Caco-2 (cell line): ENCODE measurements at regions not wholly inside any gene's neighbourhood (a gene's known extent, or its start where the extent isn't known, plus 50 kb on each side); places are given as distances from the start of the nearest gene placed in this dataset.

Experiments
- BruUV-seq: library from RNA; stranded (reverse); fragments of 400-500 nt; replicated peaks from 2 replicates; lab custom pipeline; 2021; lab: Mats Ljungman, UMichigan
- CTCF ChIA-PET: fragments of 300-600 bp; sonication (Branson Sonifier 250); formaldehyde crosslinking; loops from one replicate; lab custom pipeline; 2022; ENCODE audit warnings: antibody characterized with exemption; lab: Charles Lee
- POLR2A ChIA-PET: fragments of 300-600 bp; sonication (Branson Sonifier 250); formaldehyde crosslinking; loops from one replicate; lab custom pipeline; 2022; ENCODE audit warnings: antibody characterized with exemption; lab: Charles Lee
- DNase-seq, 2 experiments: peaks; one replicate each; pipeline versions ENCODE4 v3.0.0 to v3.0.0-alpha.2; 2020 to 2022
- H3K27me3 ChIP-seq: replicated peaks from 2 replicates; pipeline ENCODE4 v1.6.0; 2011; ENCODE audit warnings: low read length; ENCODE audit not compliant: control insufficient read depth, insufficient read depth
- H3K36me3 ChIP-seq: 2 replicates; pipeline ENCODE4 v1.5.1; 2011; ENCODE audit warnings: low read length; ENCODE audit not compliant: control insufficient read depth, insufficient read depth
- H3K4me1 ChIP-seq: fragments of 250-450 bp; sonication (Bioruptor Pico); 2 replicates; pipeline ENCODE4 v1.5.1; 2020; ENCODE audit warnings: mild to moderate bottlenecking
- H3K4me3 ChIP-seq: 2 replicates; pipeline ENCODE4 v1.5.1; 2011; ENCODE audit warnings: low read depth, mild to moderate bottlenecking, control low read depth, low read length
- H3K9me3 ChIP-seq: fragments of 250-450 bp; sonication (Bioruptor Pico); 2 replicates; pipeline ENCODE4 v1.5.1; 2020; ENCODE audit warnings: mild to moderate bottlenecking, moderate library complexity
- H3K27ac Mint-ChIP-seq: one replicate; pipeline ENCODE4 v1.8.0; 2022; ENCODE audit warnings: mixed read lengths; ENCODE audit not compliant: unreplicated experiment
- H3K27me3 Mint-ChIP-seq: one replicate; pipeline ENCODE4 v1.8.0; 2022; ENCODE audit warnings: mixed read lengths; ENCODE audit not compliant: insufficient read depth, unreplicated experiment
- H3K36me3 Mint-ChIP-seq: one replicate; pipeline ENCODE4 v1.8.0; 2022; ENCODE audit warnings: mild to moderate bottlenecking, mixed read lengths; ENCODE audit not compliant: insufficient read depth, unreplicated experiment
- H3K4me1 Mint-ChIP-seq: one replicate; pipeline ENCODE4 v1.8.0; 2022; ENCODE audit warnings: low read depth, mixed read lengths; ENCODE audit not compliant: unreplicated experiment
- H3K4me3 Mint-ChIP-seq: one replicate; pipeline ENCODE4 v1.8.0; 2022; ENCODE audit warnings: mild to moderate bottlenecking, moderate library complexity, mixed read lengths; ENCODE audit not compliant: unreplicated experiment
- H3K9me3 Mint-ChIP-seq: one replicate; pipeline ENCODE4 v1.8.0; 2022; ENCODE audit warnings: mixed read lengths; ENCODE audit not compliant: unreplicated experiment
- CTCF ChIP-seq, 2 experiments: fragments of 200-600 bp in 1 of 2; IDR thresholded peaks; 1 replicate in 1 of 2; 2 replicates in 1 of 2; pipeline versions ENCODE4 v1.5.1 to v1.8.0; 2011 to 2022; ENCODE audit warnings: antibody characterized with exemption in 1 of 2, control low read depth in 1 of 2, inconsistent platforms in 1 of 2, low read depth in 1 of 2, low read length in 1 of 2, mild to moderate bottlenecking in 1 of 2, moderate library complexity in 1 of 2; ENCODE audit not compliant: insufficient read depth in 1 of 2, severe bottlenecking in 1 of 2, unreplicated experiment in 1 of 2
- intact Hi-C: fragments of 100-400 bp; cut with micrococcal nuclease; formaldehyde crosslinking; loops from one replicate; pipeline ENCODE4 v1.10.0; 2022; ENCODE audit not compliant: unreplicated experiment

- Mint-ChIP-seq H3K36me3 (no peaks in the 10 kb centered on the region), H3K4me3 (no peak overlapping the region), H3K9me3 (no peaks in the 10 kb centered on the region), H3K27ac (no peak overlapping the region), H3K27me3 (peaks cover 5% of the 10 kb centered on the region), H3K4me1 (no peaks in the 10 kb centered on the region)
- BruUV-seq, result no TSS peak
- H3K4me1 ChIP-seq, result no peaks in the 10 kb centered on the region
- DNase-seq, result no peak
- TF ChIP-seq CTCF (IDR thresholded peaks at IDR 0.05; ENCODE audit: insufficient read depth in 1 of 2, low read depth in 1 of 2, low read length in 1 of 2, severe bottlenecking in 1 of 2, unreplicated experiment in 1 of 2), result no peak
- intact Hi-C loops, result no loop called here
- no peaks in the 10 kb centered on the region for H3K9me3 ChIP-seq
- ChIA-PET POLR2A (no interaction called here), CTCF (no interaction called here)
- H3K27me3 ChIP-seq, result no peaks in the 10 kb centered on the region
- H3K4me3 ChIP-seq, result no peak overlapping the region
- H3K36me3 ChIP-seq, result no peaks in the 10 kb centered on the region
Measured at GRCh38 chr2:146984014-146984413, 860.8 kb upstream of the ACVR2A start.

- no peak overlapping the region for H3K4me3 ChIP-seq
- H3K36me3 ChIP-seq, result no peaks in the 10 kb centered on the region
- Mint-ChIP-seq H3K4me3 (no peak overlapping the region), H3K9me3 (no peaks in the 10 kb centered on the region), H3K27me3 (peaks cover 5% of the 10 kb centered on the region), H3K36me3 (no peaks in the 10 kb centered on the region), H3K4me1 (no peaks in the 10 kb centered on the region), H3K27ac (no peak overlapping the region)
- no peak for DNase-seq
- ChIA-PET POLR2A (no interaction called here), CTCF (interaction anchor here (0.6 kb wide), 1 partner anchor 14 kb away, joined by 3 read pairs; no protein-coding TSS in a partner anchor)
- H3K4me1 ChIP-seq, result no peaks in the 10 kb centered on the region
- H3K9me3 ChIP-seq, result no peaks in the 10 kb centered on the region
- no peak for TF ChIP-seq CTCF (IDR thresholded peaks at IDR 0.05; ENCODE audit: insufficient read depth in 1 of 2, low read depth in 1 of 2, low read length in 1 of 2, severe bottlenecking in 1 of 2, unreplicated experiment in 1 of 2)
- intact Hi-C loops, result no loop called here
- H3K27me3 ChIP-seq, result no peaks in the 10 kb centered on the region
- BruUV-seq, result no TSS peak
Measured at GRCh38 chr2:146982393-146982846, 862.4 kb upstream of the ACVR2A start.

GRCh38 chr2:146981921-146982320, 862.9 kb upstream of the ACVR2A start:
- ChIA-PET CTCF (no interaction called here), POLR2A (no interaction called here)
- DNase-seq, result no peak
- H3K27ac Mint-ChIP-seq, result no peak overlapping the region
- H3K27me3 ChIP-seq, result no peaks in the 10 kb centered on the region
- no peaks in the 10 kb centered on the region for H3K4me1 Mint-ChIP-seq
- H3K9me3 Mint-ChIP-seq, result no peaks in the 10 kb centered on the region
- BruUV-seq, result no TSS peak
- intact Hi-C loops, result no loop called here
- no peak overlapping the region for H3K4me3 Mint-ChIP-seq
- H3K4me1 ChIP-seq, result no peaks in the 10 kb centered on the region
- no peaks in the 10 kb centered on the region for H3K9me3 ChIP-seq
- no peak for TF ChIP-seq CTCF (IDR thresholded peaks at IDR 0.05; ENCODE audit: insufficient read depth in 1 of 2, low read depth in 1 of 2, low read length in 1 of 2, severe bottlenecking in 1 of 2, unreplicated experiment in 1 of 2)
- H3K4me3 ChIP-seq, result no peak overlapping the region
- H3K36me3 Mint-ChIP-seq, result no peaks in the 10 kb centered on the region
- H3K27me3 Mint-ChIP-seq, result peaks cover 5% of the 10 kb centered on the region
- H3K36me3 ChIP-seq, result no peaks in the 10 kb centered on the region
